ENCODE measurements at regions not wholly inside any gene's neighbourhood (a gene's known extent, or its start where the extent isn't known, plus 50 kb on each side); places are given as distances from the start of the nearest gene placed in this dataset.

- no peak overlapping the region for H3K27ac ChIP-seq (ENCODE audit: low read length)
- no peaks in the 10 kb centered on the region for H3K27me3 ChIP-seq (replicated peaks; ENCODE audit: insufficient read depth, low read length)
These were observed 105.6 kb downstream of the EFNB1 start for GRCh38 chrX:68934421-68934820.

DNA sequence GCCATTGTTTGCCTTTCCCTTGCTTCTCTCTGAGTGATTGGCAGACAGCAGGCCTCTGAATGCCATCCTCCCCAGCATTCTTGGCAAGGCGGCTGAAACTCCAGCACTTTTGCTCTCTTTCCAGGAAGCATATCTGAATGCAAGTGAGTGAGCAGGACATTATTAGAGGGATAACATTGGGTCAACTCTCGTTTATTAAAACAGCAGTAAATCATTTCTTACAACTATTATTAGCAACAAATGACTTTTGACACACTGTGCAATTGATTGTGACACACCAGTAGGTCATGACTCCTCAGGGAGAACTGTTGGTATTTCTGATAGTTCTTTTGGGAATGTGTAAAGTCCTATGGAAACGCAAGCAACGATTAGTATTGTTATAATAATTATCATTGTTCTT is 103.8 kb downstream of the EFNB1 start:
- no peak overlapping the region for H3K4me2 ChIP-seq (ENCODE audit: low read depth, low read length)
- H3K27ac ChIP-seq (ENCODE audit: low read length): no peak overlapping the region
- H3K4me3 ChIP-seq (ENCODE audit: low read length): no peak overlapping the region
- no peaks in the 10 kb centered on the region for H3K79me2 ChIP-seq (ENCODE audit: low read length)
- TF ChIP-seq CTCF (IDR thresholded peaks at IDR 0.05; ENCODE audit: low read length) (no peak), EZH2 (optimal IDR thresholded peaks at IDR 0.05; ENCODE audit: low read depth, low read length) (no peak), EZH2phosphoT487 (IDR thresholded peaks at IDR 0.05; ENCODE audit: low read length) (no peak)
- H3K36me3 ChIP-seq (replicated peaks; ENCODE audit: insufficient read depth, low read length): no peaks in the 10 kb centered on the region
- no peaks in the 10 kb centered on the region for H3K27me3 ChIP-seq (replicated peaks; ENCODE audit: insufficient read depth, low read length)
- no peaks in the 10 kb centered on the region for H3K9me2 ChIP-seq (replicated peaks; ENCODE audit: insufficient read depth, low read length)
- H4K20me1 ChIP-seq (ENCODE audit: insufficient read depth, low read length): no peaks in the 10 kb centered on the region
- no peaks in the 10 kb centered on the region for H3F3A ChIP-seq (ENCODE audit: insufficient read depth, low read length)
- no peak for DNase-seq
- H3K9ac ChIP-seq (ENCODE audit: low read length): no peak overlapping the region
- no peak overlapping the region for H2AFZ ChIP-seq (ENCODE audit: low read length)
- H3K4me1 ChIP-seq (ENCODE audit: low read length): no peaks in the 10 kb centered on the region
- H3K9me3 ChIP-seq (replicated peaks; ENCODE audit: insufficient read depth, low read length): no peaks in the 10 kb centered on the region

More at GRCh38 chrX:68934421-68934820, 105.6 kb downstream of the EFNB1 start:
- no peak overlapping the region for H2AFZ ChIP-seq (ENCODE audit: low read length)
- no peak for DNase-seq
- no peaks in the 10 kb centered on the region for H3F3A ChIP-seq (ENCODE audit: insufficient read depth, low read length)
- H3K9me2 ChIP-seq (replicated peaks; ENCODE audit: insufficient read depth, low read length): no peaks in the 10 kb centered on the region
- H4K20me1 ChIP-seq (ENCODE audit: insufficient read depth, low read length): no peaks in the 10 kb centered on the region
- H3K4me3 ChIP-seq (ENCODE audit: low read length): no peak overlapping the region
- no peak for TF ChIP-seq EZH2phosphoT487 (IDR thresholded peaks at IDR 0.05; ENCODE audit: low read length)
- H3K4me1 ChIP-seq (ENCODE audit: low read length): no peaks in the 10 kb centered on the region
- no peaks in the 10 kb centered on the region for H3K9me3 ChIP-seq (replicated peaks; ENCODE audit: insufficient read depth, low read length)
- H3K4me2 ChIP-seq (ENCODE audit: low read depth, low read length): no peak overlapping the region
- H3K36me3 ChIP-seq (replicated peaks; ENCODE audit: insufficient read depth, low read length): no peaks in the 10 kb centered on the region
- H3K79me2 ChIP-seq (ENCODE audit: low read length): no peaks in the 10 kb centered on the region
- no peak overlapping the region for H3K9ac ChIP-seq (ENCODE audit: low read length)

- H3K79me2 ChIP-seq (ENCODE audit: low read length): no peaks in the 10 kb centered on the region
- no peak for DNase-seq
- no peaks in the 10 kb centered on the region for H3K9me2 ChIP-seq (replicated peaks; ENCODE audit: insufficient read depth, low read length)
- H3K9me3 ChIP-seq (replicated peaks; ENCODE audit: insufficient read depth, low read length): no peaks in the 10 kb centered on the region
- no peak overlapping the region for H3K4me2 ChIP-seq (ENCODE audit: low read depth, low read length)
- H3K36me3 ChIP-seq (replicated peaks; ENCODE audit: insufficient read depth, low read length): no peaks in the 10 kb centered on the region
- no peak for TF ChIP-seq CTCF (IDR thresholded peaks at IDR 0.05; ENCODE audit: low read length)
- TF ChIP-seq EZH2phosphoT487 (IDR thresholded peaks at IDR 0.05; ENCODE audit: low read length): no peak
- TF ChIP-seq EZH2 (optimal IDR thresholded peaks at IDR 0.05; ENCODE audit: low read depth, low read length): no peak
- H4K20me1 ChIP-seq (ENCODE audit: insufficient read depth, low read length): no peaks in the 10 kb centered on the region
- no peak overlapping the region for H3K4me3 ChIP-seq (ENCODE audit: low read length)
- H3K27ac ChIP-seq (ENCODE audit: low read length): no peak overlapping the region
- H3F3A ChIP-seq (ENCODE audit: insufficient read depth, low read length): no peaks in the 10 kb centered on the region
- H3K9ac ChIP-seq (ENCODE audit: low read length): no peak overlapping the region
- no peak overlapping the region for H2AFZ ChIP-seq (ENCODE audit: low read length)
- no peaks in the 10 kb centered on the region for H3K4me1 ChIP-seq (ENCODE audit: low read length)
- H3K27me3 ChIP-seq (replicated peaks; ENCODE audit: insufficient read depth, low read length): no peaks in the 10 kb centered on the region
These were observed 102.5 kb downstream of the EFNB1 start for GRCh38 chrX:68931345-68931744.

DNA sequence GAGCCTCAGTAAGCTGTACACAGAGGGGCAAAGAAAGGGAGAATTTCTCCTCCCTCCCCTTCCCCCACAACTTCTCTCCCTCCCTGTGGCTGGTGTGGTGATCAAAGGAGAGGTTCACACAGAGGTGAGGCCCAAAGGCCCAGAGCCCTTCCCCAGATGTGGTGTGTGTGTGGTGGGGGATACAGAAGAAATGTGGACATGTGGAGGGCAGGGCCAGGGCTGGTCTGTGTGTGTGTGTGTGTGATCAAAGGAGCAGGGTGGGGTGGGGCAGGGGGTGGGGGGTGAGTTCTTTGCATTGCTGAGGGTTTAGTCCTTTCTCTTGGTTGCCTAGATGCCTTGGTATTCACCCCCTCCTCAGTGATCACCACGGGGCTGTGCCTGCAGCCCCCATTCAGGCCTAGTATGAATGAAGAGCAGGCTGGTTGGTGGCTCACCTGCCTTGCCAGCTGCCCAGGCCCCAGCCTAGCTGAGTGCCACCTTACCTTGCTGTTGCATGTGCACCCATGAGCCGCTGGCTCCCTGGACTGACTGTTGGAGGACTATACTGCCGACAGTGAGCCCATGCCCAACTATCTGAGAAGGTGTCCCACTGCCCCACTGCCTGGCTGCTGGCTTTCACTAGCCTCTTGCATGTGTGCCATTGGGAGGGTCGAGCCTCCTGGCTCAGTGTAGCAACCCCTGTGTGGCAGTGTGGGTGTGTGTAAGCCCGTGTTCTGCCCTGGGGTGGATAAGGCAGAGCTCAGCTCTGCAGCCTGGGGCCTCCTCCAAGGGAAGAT is 101.9 kb downstream of the EFNB1 start:
- Histone ChIP-seq H3F3A (ENCODE audit: insufficient read depth, low read length) (no peaks in the 10 kb centered on the region), H3K9me3 (replicated peaks; ENCODE audit: insufficient read depth, low read length) (no peaks in the 10 kb centered on the region), H3K4me1 (ENCODE audit: low read length) (no peaks in the 10 kb centered on the region), H3K36me3 (replicated peaks; ENCODE audit: insufficient read depth, low read length) (no peaks in the 10 kb centered on the region), H3K27me3 (replicated peaks; ENCODE audit: insufficient read depth, low read length) (no peaks in the 10 kb centered on the region), H3K9ac (ENCODE audit: low read length) (no peak overlapping the region), H3K9me2 (replicated peaks; ENCODE audit: insufficient read depth, low read length) (no peaks in the 10 kb centered on the region), H3K79me2 (ENCODE audit: low read length) (no peaks in the 10 kb centered on the region), H3K4me3 (ENCODE audit: low read length) (no peak overlapping the region), H2AFZ (ENCODE audit: low read length) (no peak overlapping the region), H3K4me2 (ENCODE audit: low read depth, low read length) (no peak overlapping the region), H4K20me1 (ENCODE audit: insufficient read depth, low read length) (no peaks in the 10 kb centered on the region), H3K27ac (ENCODE audit: low read length) (no peak overlapping the region)
- TF ChIP-seq EZH2 (optimal IDR thresholded peaks at IDR 0.05; ENCODE audit: low read depth, low read length): no peak
- no peak for TF ChIP-seq CTCF (IDR thresholded peaks at IDR 0.05; ENCODE audit: low read length)
- TF ChIP-seq EZH2phosphoT487 (IDR thresholded peaks at IDR 0.05; ENCODE audit: low read length): no peak
- DNase-seq: no peak

Measured in MM.1S (cell line).